Left lung (tissue), 4 donors: ENCODE measurements at regions not wholly inside any gene's neighbourhood (a gene's known extent, or its start where the extent isn't known, plus 50 kb on each side); places are given as distances from the start of the nearest gene placed in this dataset.

ENCODE experiments used
- ATAC-seq: fragments of 200-7000 bp; cut with Tn5 transposase; one replicate; pipeline ENCODE4 v1.9.1; 2020; ENCODE audit warnings: moderate library complexity
- DNase-seq, 4 donors: peaks; one replicate each; pipeline ENCODE4 v3.0.0-alpha.2; 2013 to 2020
- H3K27ac ChIP-seq, 2 donors: fragments of 200-600 bp; sonication (generic) in 1 of 2; one replicate each; pipeline versions ENCODE4 v1.5.0 to v1.8.0; 2020 to 2021
- H3K27me3 ChIP-seq, 2 donors: fragments of 200-600 bp; sonication (generic) in 1 of 2; one replicate each; pipeline versions ENCODE4 v1.5.0 to v1.8.0; 2020 to 2021
- H3K36me3 ChIP-seq, 2 donors: fragments of 200-600 bp; sonication (generic) in 1 of 2; one replicate each; pipeline versions ENCODE4 v1.5.0 to v1.8.0; 2020 to 2021
- H3K4me1 ChIP-seq, 2 donors: fragments of 200-600 bp; one replicate each; pipeline ENCODE4 v1.8.0; 2021
- H3K4me3 ChIP-seq, 2 donors: fragments of 200-600 bp; sonication (generic) in 1 of 2; one replicate each; pipeline versions ENCODE4 v1.5.0 to v1.8.0; 2020 to 2021; ENCODE audit warnings: mild to moderate bottlenecking in 1 of 2
- H3K9me3 ChIP-seq, 2 donors: fragments of 200-600 bp; sonication (generic) in 1 of 2; one replicate each; pipeline versions ENCODE4 v1.5.0 to v1.8.0; 2020 to 2021
- intact Hi-C, 2 donors: fragments of 100-400 bp; cut with DNase I; formaldehyde crosslinking; loops; one replicate each; pipeline versions ENCODE4 v1.11.2 to v1.14.2; 2022
- TF ChIP-seq, protein P1 (sequence below), 2 donors: fragments of 200-600 bp; sonication (generic) in 1 of 2; IDR thresholded peaks; one replicate each; pipeline versions ENCODE4 v1.5.0 to v1.8.0; 2021; ENCODE audit warnings: antibody characterized with exemption in 2 of 2
- donor health status: DM: no; HTN: yes; CAD: no.
- donor health status: DM: no; HTN: no; CAD: no.

DNA sequence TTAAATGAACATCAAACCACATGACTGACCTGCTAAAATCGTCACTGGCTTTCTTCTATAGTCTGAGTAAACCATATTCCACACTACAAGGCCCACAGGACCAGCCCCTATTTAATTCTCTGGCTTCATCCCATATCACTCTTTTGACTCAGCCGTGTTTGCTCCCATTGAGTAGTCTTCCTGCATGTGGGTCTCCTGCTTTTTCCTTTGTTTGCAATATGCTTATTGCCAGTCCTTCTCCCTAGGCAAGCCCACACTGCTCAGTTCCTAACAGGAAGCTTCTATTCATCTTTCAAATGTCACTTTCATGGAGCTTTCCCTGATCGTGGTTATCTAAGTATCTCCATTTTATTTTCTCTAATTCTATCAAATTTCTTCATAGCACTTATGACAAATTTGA lies 329.6 kb downstream of the RAPGEF2 start:
- no peak overlapping the region for H3K27ac ChIP-seq
- H3K36me3 ChIP-seq: no peaks in the 10 kb centered on the region
- no peaks in the 10 kb centered on the region for H3K4me1 ChIP-seq
- no peak overlapping the region for H3K4me3 ChIP-seq
- TF ChIP-seq, protein P1, sequence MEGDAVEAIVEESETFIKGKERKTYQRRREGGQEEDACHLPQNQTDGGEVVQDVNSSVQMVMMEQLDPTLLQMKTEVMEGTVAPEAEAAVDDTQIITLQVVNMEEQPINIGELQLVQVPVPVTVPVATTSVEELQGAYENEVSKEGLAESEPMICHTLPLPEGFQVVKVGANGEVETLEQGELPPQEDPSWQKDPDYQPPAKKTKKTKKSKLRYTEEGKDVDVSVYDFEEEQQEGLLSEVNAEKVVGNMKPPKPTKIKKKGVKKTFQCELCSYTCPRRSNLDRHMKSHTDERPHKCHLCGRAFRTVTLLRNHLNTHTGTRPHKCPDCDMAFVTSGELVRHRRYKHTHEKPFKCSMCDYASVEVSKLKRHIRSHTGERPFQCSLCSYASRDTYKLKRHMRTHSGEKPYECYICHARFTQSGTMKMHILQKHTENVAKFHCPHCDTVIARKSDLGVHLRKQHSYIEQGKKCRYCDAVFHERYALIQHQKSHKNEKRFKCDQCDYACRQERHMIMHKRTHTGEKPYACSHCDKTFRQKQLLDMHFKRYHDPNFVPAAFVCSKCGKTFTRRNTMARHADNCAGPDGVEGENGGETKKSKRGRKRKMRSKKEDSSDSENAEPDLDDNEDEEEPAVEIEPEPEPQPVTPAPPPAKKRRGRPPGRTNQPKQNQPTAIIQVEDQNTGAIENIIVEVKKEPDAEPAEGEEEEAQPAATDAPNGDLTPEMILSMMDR (IDR thresholded peaks at IDR 0.05): no peak
- H3K27me3 ChIP-seq: no peaks in the 10 kb centered on the region
- no peak for ATAC-seq
- no peak for DNase-seq
- intact Hi-C loops: no loop called here
- H3K9me3 ChIP-seq: no peaks in the 10 kb centered on the region

DNA sequence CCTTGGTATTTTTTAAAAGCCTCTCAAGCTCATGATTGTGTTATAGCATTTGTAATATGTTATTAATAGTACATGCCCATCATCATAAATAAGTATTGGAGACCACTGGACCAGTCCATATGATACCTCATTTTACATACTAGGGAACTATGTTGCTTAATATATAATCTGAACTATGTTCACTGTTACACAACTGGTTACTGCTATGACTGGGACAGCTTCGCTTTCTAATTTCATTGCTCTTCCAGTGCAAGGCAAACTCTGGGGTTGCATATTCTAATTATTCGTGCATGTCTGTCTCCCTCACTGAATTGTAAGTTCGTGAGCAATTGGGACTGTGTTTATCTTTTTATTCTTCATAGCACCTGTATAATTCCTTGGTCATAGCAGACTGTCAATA lies 330.5 kb downstream of the RAPGEF2 start:
- intact Hi-C loops: no loop called here
- H3K4me1 ChIP-seq: no peaks in the 10 kb centered on the region
- no peaks in the 10 kb centered on the region for H3K36me3 ChIP-seq
- DNase-seq: peak in 1 of 4 donors; percentile 55
- TF ChIP-seq, protein P1 (IDR thresholded peaks at IDR 0.05): no peak
- H3K9me3 ChIP-seq: no peaks in the 10 kb centered on the region
- no peak overlapping the region for H3K27ac ChIP-seq
- H3K4me3 ChIP-seq: no peak overlapping the region
- H3K27me3 ChIP-seq: no peaks in the 10 kb centered on the region
- ATAC-seq: no peak

DNA sequence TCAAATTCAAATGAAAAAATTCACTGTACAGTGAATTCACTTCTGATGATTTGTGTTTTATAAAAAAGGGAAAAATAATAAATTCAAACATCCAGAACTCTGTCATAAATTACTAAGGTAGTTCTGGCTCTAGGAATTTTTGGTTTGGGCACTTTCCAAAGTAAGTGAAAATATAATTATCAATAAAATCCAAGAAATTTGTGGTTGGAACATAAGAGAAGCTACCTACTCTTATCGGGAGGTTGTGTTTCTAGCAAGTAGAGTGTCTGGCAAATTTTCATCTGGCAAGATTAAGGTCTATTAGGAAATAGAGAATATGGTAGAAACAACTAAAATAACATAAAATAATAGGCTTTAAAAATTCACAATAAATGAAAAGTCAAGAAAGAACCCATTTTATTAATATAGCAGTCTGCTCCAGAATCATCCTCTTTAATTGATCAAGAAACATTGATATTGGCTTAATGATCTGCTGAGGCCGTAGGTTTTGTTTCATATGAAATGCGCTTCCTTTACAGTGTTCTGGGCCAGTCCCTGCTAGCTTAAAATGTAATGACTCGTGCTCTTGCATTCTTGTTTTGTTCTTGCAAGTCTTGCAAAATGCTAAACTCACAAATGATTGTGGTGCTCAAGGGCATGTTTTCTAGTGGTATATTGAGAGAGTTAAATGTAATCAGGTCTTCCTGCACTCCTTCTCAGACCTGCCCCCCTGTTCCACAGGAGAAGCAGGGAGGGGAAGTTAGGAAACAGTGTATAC lies 331.4 kb downstream of the RAPGEF2 start:
- H3K36me3 ChIP-seq: no peaks in the 10 kb centered on the region
- no peak for ATAC-seq

DNA sequence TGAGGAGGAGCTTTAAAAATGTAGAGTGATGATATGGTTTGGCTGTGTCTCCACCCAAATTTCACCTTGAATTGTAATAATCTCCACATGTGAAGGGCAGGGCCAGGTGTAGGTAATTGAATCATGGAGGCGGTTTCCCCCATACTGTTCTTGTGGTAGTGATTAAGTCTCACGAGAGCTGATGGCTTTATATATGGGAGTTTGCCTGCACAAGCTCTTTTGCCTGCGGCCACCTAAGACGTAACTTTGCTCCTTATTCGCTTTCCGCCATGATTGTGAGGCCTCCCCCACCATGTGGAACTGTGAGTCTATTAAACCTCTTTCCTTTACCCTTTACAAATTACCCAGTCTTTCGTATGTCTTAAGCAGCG lies 332.0 kb downstream of the RAPGEF2 start:
- TF ChIP-seq, protein P1 (IDR thresholded peaks at IDR 0.05): no peak
- Histone ChIP-seq H3K4me3 (no peak overlapping the region), H3K27ac (no peak overlapping the region), H3K4me1 (no peaks in the 10 kb centered on the region), H3K27me3 (no peaks in the 10 kb centered on the region), H3K9me3 (no peaks in the 10 kb centered on the region), H3K36me3 (no peaks in the 10 kb centered on the region)
- ATAC-seq (no peak), DNase-seq (no peak)
- intact Hi-C loops: no loop called here

More for the DNA sequence above, 331.4 kb downstream of the RAPGEF2 start:
- Histone ChIP-seq H3K4me3 (no peak overlapping the region), H3K9me3 (no peaks in the 10 kb centered on the region), H3K27ac (no peak overlapping the region), H3K27me3 (no peaks in the 10 kb centered on the region), H3K4me1 (no peaks in the 10 kb centered on the region)
- TF ChIP-seq, protein P1 (IDR thresholded peaks at IDR 0.05): no peak
- DNase-seq: no peak
- intact Hi-C loops: no loop called here

DNA sequence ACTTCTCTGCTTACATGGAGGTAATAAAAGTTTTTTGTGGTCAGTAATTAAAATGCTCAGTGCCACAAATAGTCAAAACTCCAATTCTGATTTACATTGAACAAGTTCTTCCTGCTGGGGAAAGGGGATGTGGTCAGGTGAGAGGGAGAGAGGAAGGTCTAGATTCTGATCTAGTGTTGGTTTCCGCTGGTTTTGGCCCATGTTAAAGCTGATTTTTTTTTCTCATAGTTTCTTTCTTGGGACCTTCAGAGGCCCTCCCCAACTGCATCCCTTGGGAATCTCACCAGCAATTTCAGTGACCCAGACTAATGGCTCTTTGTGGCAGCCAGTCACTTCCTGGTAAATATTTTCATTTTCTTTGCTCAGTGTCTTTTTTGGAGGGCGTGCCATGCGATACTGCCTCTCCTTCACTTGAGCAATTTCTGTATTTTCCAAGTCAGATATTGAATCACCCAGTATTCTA lies 332.7 kb downstream of the RAPGEF2 start:
- no peaks in the 10 kb centered on the region for H3K4me1 ChIP-seq
- TF ChIP-seq, protein P1 (IDR thresholded peaks at IDR 0.05): no peak
- no peaks in the 10 kb centered on the region for H3K27me3 ChIP-seq
- ATAC-seq: no peak
- no peaks in the 10 kb centered on the region for H3K36me3 ChIP-seq
- DNase-seq: no peak
- no peak overlapping the region for H3K27ac ChIP-seq
- no peak overlapping the region for H3K4me3 ChIP-seq
- H3K9me3 ChIP-seq: no peaks in the 10 kb centered on the region
- intact Hi-C loops: no loop called here
